ENCODE measurements at regions not wholly inside any gene's neighbourhood (a gene's known extent, or its start where the extent isn't known, plus 50 kb on each side); places are given as distances from the start of the nearest gene placed in this dataset.

DNA sequence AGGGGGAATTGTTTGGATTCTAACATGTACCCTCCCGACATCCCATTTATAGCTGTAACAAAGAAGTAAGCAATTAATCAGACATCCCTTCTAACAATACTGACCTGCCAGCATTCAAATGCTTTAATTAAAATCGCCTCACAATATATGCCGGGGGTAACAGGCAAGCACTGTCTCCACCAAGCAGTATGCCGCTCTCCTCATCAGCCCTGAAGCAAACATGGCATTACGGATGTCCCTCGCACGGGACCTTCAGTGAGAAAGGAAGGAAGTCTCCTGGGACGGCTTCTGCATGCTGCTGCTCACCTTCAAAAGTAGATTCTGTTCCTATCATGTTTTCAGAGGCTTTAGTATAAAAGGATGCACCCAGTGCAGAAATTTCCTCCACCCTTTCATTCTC, 292.7 kb upstream of the POU3F3 start:
- Histone ChIP-seq H3K9me3 (ENCODE audit: control insufficient read depth, low read length) (no peaks in the 10 kb centered on the region), H3K27ac (no peak overlapping the region), H3K79me2 (no peaks in the 10 kb centered on the region), H3K36me3 (ENCODE audit: control insufficient read depth, insufficient read depth, low read length) (no peaks in the 10 kb centered on the region), H3K27me3 (ENCODE audit: control insufficient read depth, insufficient read depth, low read length) (no peaks in the 10 kb centered on the region), H3K4me1 (no peaks in the 10 kb centered on the region), H3K4me2 (ENCODE audit: low read length) (no peak overlapping the region), H3K4me3 (ENCODE audit: low read depth, low read length) (no peak overlapping the region), H3K9ac (no peak overlapping the region), H2AFZ (no peak overlapping the region)
- TF ChIP-seq CTCF (IDR thresholded peaks at IDR 0.05): no peak

- no peak overlapping the region for H3K27ac ChIP-seq
- H3K4me1 ChIP-seq: no peaks in the 10 kb centered on the region
- no peaks in the 10 kb centered on the region for H3K79me2 ChIP-seq
- no peak overlapping the region for H3K9ac ChIP-seq
- H3K9me3 ChIP-seq (ENCODE audit: control insufficient read depth, low read length): no peaks in the 10 kb centered on the region
- no peak overlapping the region for H3K4me2 ChIP-seq (ENCODE audit: low read length)
- no peak overlapping the region for H2AFZ ChIP-seq
- no peaks in the 10 kb centered on the region for H3K27me3 ChIP-seq (ENCODE audit: control insufficient read depth, insufficient read depth, low read length)
- no peaks in the 10 kb centered on the region for H3K36me3 ChIP-seq (ENCODE audit: control insufficient read depth, insufficient read depth, low read length)
- H3K4me3 ChIP-seq (ENCODE audit: low read depth, low read length): no peak overlapping the region
- TF ChIP-seq CTCF (IDR thresholded peaks at IDR 0.05): no peak
Measured at GRCh38 chr2:104562537-104562936, 291.4 kb upstream of the POU3F3 start.

DNA sequence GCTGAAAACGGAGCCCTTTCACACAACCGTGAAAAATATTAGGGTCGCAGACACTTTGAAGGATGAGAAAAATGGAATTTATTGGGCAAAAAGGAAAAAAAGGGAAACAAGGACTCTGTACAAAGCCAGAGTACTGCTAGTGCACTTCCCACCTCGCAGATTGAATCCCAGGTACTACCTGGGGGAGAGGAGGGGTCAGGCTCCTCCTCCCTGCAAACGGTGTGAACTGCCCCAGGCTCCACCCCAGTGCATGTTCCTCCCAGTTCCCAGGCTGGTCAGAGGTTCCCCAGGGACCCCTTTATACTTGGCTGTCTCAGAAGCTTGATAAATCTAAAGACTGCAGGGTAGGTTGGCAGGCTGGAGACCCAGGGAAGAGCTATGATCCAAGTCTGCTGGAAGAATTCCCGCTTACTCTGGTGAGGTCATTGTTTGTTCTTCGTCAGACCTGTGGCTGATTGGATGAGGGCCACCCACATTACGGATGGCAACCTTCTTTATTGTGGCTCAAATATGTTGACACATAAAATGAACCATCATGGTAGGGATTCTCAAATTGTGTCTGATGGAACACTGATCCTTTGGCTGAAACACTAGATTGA, 290.4 kb upstream of the POU3F3 start:
- H3K4me2 ChIP-seq (ENCODE audit: low read length): no peak overlapping the region
- no peak for TF ChIP-seq CTCF (IDR thresholded peaks at IDR 0.05)
- no peaks in the 10 kb centered on the region for H3K36me3 ChIP-seq (ENCODE audit: control insufficient read depth, insufficient read depth, low read length)
- no peaks in the 10 kb centered on the region for H3K79me2 ChIP-seq
- H3K27me3 ChIP-seq (ENCODE audit: control insufficient read depth, insufficient read depth, low read length): no peaks in the 10 kb centered on the region
- H2AFZ ChIP-seq: no peak overlapping the region
- no peak overlapping the region for H3K27ac ChIP-seq
- H3K4me1 ChIP-seq: no peaks in the 10 kb centered on the region
- H3K9ac ChIP-seq: no peak overlapping the region
- H3K4me3 ChIP-seq (ENCODE audit: low read depth, low read length): no peak overlapping the region
- no peaks in the 10 kb centered on the region for H3K9me3 ChIP-seq (ENCODE audit: control insufficient read depth, low read length)

GRCh38 chr2:104568247-104568646, 285.7 kb upstream of the POU3F3 start:
- no peaks in the 10 kb centered on the region for H3K27me3 ChIP-seq (ENCODE audit: control insufficient read depth, insufficient read depth, low read length)
- TF ChIP-seq CTCF (IDR thresholded peaks at IDR 0.05): no peak
- H3K79me2 ChIP-seq: no peaks in the 10 kb centered on the region
- H3K4me2 ChIP-seq (ENCODE audit: low read length): no peak overlapping the region
- no peaks in the 10 kb centered on the region for H3K4me1 ChIP-seq
- H2AFZ ChIP-seq: no peak overlapping the region
- H3K9me3 ChIP-seq (ENCODE audit: control insufficient read depth, low read length): no peaks in the 10 kb centered on the region
- no peak overlapping the region for H3K9ac ChIP-seq
- H3K27ac ChIP-seq: no peak overlapping the region
- no peak overlapping the region for H3K4me3 ChIP-seq (ENCODE audit: low read depth, low read length)
- H3K36me3 ChIP-seq (ENCODE audit: control insufficient read depth, insufficient read depth, low read length): no peaks in the 10 kb centered on the region

DNA sequence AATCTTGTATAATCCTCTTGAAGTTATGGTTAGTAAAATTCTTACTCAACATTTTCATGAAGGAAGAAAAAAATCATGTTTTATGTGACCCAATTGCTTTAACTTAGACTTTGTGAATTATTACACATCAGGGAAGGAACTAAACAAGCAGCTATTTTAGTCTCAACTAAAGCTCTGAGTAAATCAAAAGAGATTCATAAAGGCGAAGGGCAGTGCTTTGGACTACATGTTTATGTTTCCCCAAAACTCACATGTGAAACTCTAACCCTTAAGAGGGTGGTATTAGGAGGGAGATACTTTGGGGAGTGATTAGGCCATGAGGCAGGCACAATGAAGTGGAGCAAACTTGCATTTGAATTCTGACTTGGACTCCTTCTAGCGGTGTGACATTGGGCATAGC, 283.7 kb upstream of the POU3F3 start:
- Histone ChIP-seq H3K9ac (no peak overlapping the region), H3K36me3 (ENCODE audit: control insufficient read depth, insufficient read depth, low read length) (no peaks in the 10 kb centered on the region), H3K4me2 (ENCODE audit: low read length) (no peak overlapping the region), H2AFZ (no peak overlapping the region), H3K4me3 (ENCODE audit: low read depth, low read length) (no peak overlapping the region), H3K9me3 (ENCODE audit: control insufficient read depth, low read length) (no peaks in the 10 kb centered on the region), H3K79me2 (no peaks in the 10 kb centered on the region), H3K4me1 (no peaks in the 10 kb centered on the region), H3K27me3 (ENCODE audit: control insufficient read depth, insufficient read depth, low read length) (no peaks in the 10 kb centered on the region), H3K27ac (no peak overlapping the region)
- TF ChIP-seq CTCF (IDR thresholded peaks at IDR 0.05): no peak
